Immature natural killer cell (primary cell): ENCODE measurements at regions not wholly inside any gene's neighbourhood (a gene's known extent, or its start where the extent isn't known, plus 50 kb on each side); places are given as distances from the start of the nearest gene placed in this dataset.
A peak's percentile ranks its signal among the peaks of the same experiment; 100 is the strongest.

Experiments used
- DNase-seq, 3 donors: peaks; one replicate each; pipeline ENCODE4 v3.0.0; 2022; ENCODE audit warnings: mixed read lengths in 1 of 3
- H3K27ac Mint-ChIP-seq, 6 donors: one replicate each; pipeline ENCODE4 v1.8.0; 2020; ENCODE audit warnings: mixed read lengths in 6 of 6, mild to moderate bottlenecking in 5 of 6, inconsistent platforms in 4 of 6, moderate library complexity in 3 of 6
- H3K27me3 Mint-ChIP-seq, 3 donors: one replicate each; pipeline ENCODE4 v1.8.0; 2020 to 2021; ENCODE audit warnings: low read depth in 3 of 3, mild to moderate bottlenecking in 3 of 3, mixed read lengths in 3 of 3, moderate library complexity in 3 of 3, inconsistent platforms in 1 of 3
- H3K36me3 Mint-ChIP-seq, 3 donors: one replicate each; pipeline ENCODE4 v1.8.0; 2020; ENCODE audit warnings: mixed read lengths in 3 of 3, inconsistent platforms in 2 of 3, mild to moderate bottlenecking in 2 of 3
- H3K4me1 Mint-ChIP-seq, 2 donors: one replicate each; pipeline ENCODE4 v1.8.0; 2020; ENCODE audit warnings: inconsistent platforms in 2 of 2, mild to moderate bottlenecking in 2 of 2, mixed read lengths in 2 of 2, moderate library complexity in 1 of 2
- H3K4me3 Mint-ChIP-seq, 5 donors: one replicate each; pipeline ENCODE4 v1.8.0; 2020; ENCODE audit warnings: mild to moderate bottlenecking in 5 of 5, mixed read lengths in 5 of 5, inconsistent platforms in 3 of 5, moderate library complexity in 3 of 5
- H3K9me3 Mint-ChIP-seq, 6 donors: one replicate each; pipeline ENCODE4 v1.8.0; 2020; ENCODE audit warnings: mild to moderate bottlenecking in 6 of 6, mixed read lengths in 6 of 6, inconsistent platforms in 4 of 6, moderate library complexity in 3 of 6

GRCh38 chr22:26901198-26901816, 243.9 kb downstream of the MIAT start:
- Mint-ChIP-seq H3K4me3 (peak overlapping the region in 1 of 5 donors; percentile 6), H3K9me3 (no peaks in the 10 kb centered on the region), H3K4me1 (peaks cover 20 to 22% of the 10 kb centered on the region in 2 donors), H3K27me3 (peaks cover 0 to 20% (median 3%) of the 10 kb centered on the region in 3 donors), H3K36me3 (peaks cover 0 to 4% (median 0%) of the 10 kb centered on the region in 3 donors), H3K27ac (no peak overlapping the region)
- no peak for DNase-seq

GRCh38 chr22:26902401-26903029, 245.1 kb downstream of the MIAT start:
- no peak for DNase-seq
- Mint-ChIP-seq H3K4me1 (peaks cover 20 to 22% of the 10 kb centered on the region in 2 donors), H3K9me3 (no peaks in the 10 kb centered on the region), H3K27me3 (peaks cover 0 to 15% (median 3%) of the 10 kb centered on the region in 3 donors), H3K27ac (peak overlapping the region in 2 of 6 donors; percentile 50 to 73), H3K4me3 (peak overlapping the region; percentile 83 to 92 (median 89)), H3K36me3 (peaks cover 0 to 4% (median 0%) of the 10 kb centered on the region in 3 donors)

GRCh38 chr22:26903030-26903856, 245.9 kb downstream of the MIAT start:
- H3K27me3 Mint-ChIP-seq, result peaks cover 0 to 15% (median 1%) of the 10 kb centered on the region in 3 donors
- peaks cover 20 to 22% of the 10 kb centered on the region in 2 donors for H3K4me1 Mint-ChIP-seq
- no peaks in the 10 kb centered on the region for H3K9me3 Mint-ChIP-seq
- peak overlapping the region in 5 of 6 donors; percentile 50 to 83 (median 54) for H3K27ac Mint-ChIP-seq
- peak overlapping the region; percentile 83 to 92 (median 89) for H3K4me3 Mint-ChIP-seq
- DNase-seq, result peak; percentile 3 to 22 (median 4)
- H3K36me3 Mint-ChIP-seq, result peaks cover 0 to 4% (median 4%) of the 10 kb centered on the region in 3 donors

- peak overlapping the region in 2 of 5 donors; percentile 63 to 90 for H3K4me3 Mint-ChIP-seq
- H3K4me1 Mint-ChIP-seq, result peaks cover 20 to 22% of the 10 kb centered on the region in 2 donors
- H3K36me3 Mint-ChIP-seq, result peaks cover 0 to 15% (median 14%) of the 10 kb centered on the region in 3 donors
- no peaks in the 10 kb centered on the region for H3K9me3 Mint-ChIP-seq
- peak overlapping the region in 5 of 6 donors; percentile 47 to 83 (median 56) for H3K27ac Mint-ChIP-seq
- peaks cover 0 to 11% (median 1%) of the 10 kb centered on the region in 3 donors for H3K27me3 Mint-ChIP-seq
- DNase-seq, result no peak
Measured at GRCh38 chr22:26904483-26904882, 247.1 kb downstream of the MIAT start.

GRCh38 chr22:26905076-26905475, 247.7 kb downstream of the MIAT start:
- Mint-ChIP-seq H3K27me3 (peaks cover 1 to 11% (median 1%) of the 10 kb centered on the region in 3 donors), H3K36me3 (peaks cover 0 to 17% (median 15%) of the 10 kb centered on the region in 3 donors), H3K4me1 (peaks cover 20 to 22% of the 10 kb centered on the region in 2 donors), H3K9me3 (no peaks in the 10 kb centered on the region), H3K27ac (peak overlapping the region in 4 of 6 donors; percentile 50 to 86 (median 64)), H3K4me3 (no peak overlapping the region)
- no peak for DNase-seq

GRCh38 chr22:26905640-26906039, 248.3 kb downstream of the MIAT start:
- peaks cover 0 to 17% (median 15%) of the 10 kb centered on the region in 3 donors for H3K36me3 Mint-ChIP-seq
- H3K4me1 Mint-ChIP-seq, result peaks cover 20 to 21% of the 10 kb centered on the region in 2 donors
- no peaks in the 10 kb centered on the region for H3K9me3 Mint-ChIP-seq
- DNase-seq, result no peak
- H3K4me3 Mint-ChIP-seq, result no peak overlapping the region
- H3K27me3 Mint-ChIP-seq, result peaks cover 1 to 11% (median 5%) of the 10 kb centered on the region in 3 donors
- H3K27ac Mint-ChIP-seq, result peak overlapping the region in 1 of 6 donors; percentile 9

- Mint-ChIP-seq H3K27me3 (peaks cover 1 to 9% (median 5%) of the 10 kb centered on the region in 3 donors), H3K4me3 (no peak overlapping the region), H3K9me3 (no peaks in the 10 kb centered on the region), H3K27ac (no peak overlapping the region), H3K36me3 (peaks cover 0 to 17% (median 15%) of the 10 kb centered on the region in 3 donors), H3K4me1 (peaks cover 14 to 20% of the 10 kb centered on the region in 2 donors)
- no peak for DNase-seq
Measured at GRCh38 chr22:26906464-26906863, 249.1 kb downstream of the MIAT start.

- H3K4me1 Mint-ChIP-seq, result peaks cover 13 to 20% of the 10 kb centered on the region in 2 donors
- peaks cover 0 to 17% (median 15%) of the 10 kb centered on the region in 3 donors for H3K36me3 Mint-ChIP-seq
- H3K9me3 Mint-ChIP-seq, result no peaks in the 10 kb centered on the region
- peak overlapping the region in 1 of 6 donors; percentile 35 for H3K27ac Mint-ChIP-seq
- no peak for DNase-seq
- H3K27me3 Mint-ChIP-seq, result peaks cover 1 to 9% (median 7%) of the 10 kb centered on the region in 3 donors
- no peak overlapping the region for H3K4me3 Mint-ChIP-seq
Measured at GRCh38 chr22:26907366-26907765, 250.0 kb downstream of the MIAT start.

- Mint-ChIP-seq H3K9me3 (no peaks in the 10 kb centered on the region), H3K4me1 (no peaks in the 10 kb centered on the region), H3K4me3 (no peak overlapping the region), H3K27me3 (peaks cover 2 to 7% (median 3%) of the 10 kb centered on the region in 3 donors), H3K36me3 (peaks cover 0 to 17% (median 15%) of the 10 kb centered on the region in 3 donors), H3K27ac (no peak overlapping the region)
- no peak for DNase-seq
Measured at GRCh38 chr22:26910845-26911244, 253.5 kb downstream of the MIAT start.

- no peaks in the 10 kb centered on the region for H3K4me1 Mint-ChIP-seq
- peaks cover 0 to 17% (median 15%) of the 10 kb centered on the region in 3 donors for H3K36me3 Mint-ChIP-seq
- no peaks in the 10 kb centered on the region for H3K9me3 Mint-ChIP-seq
- no peak overlapping the region for H3K4me3 Mint-ChIP-seq
- no peak overlapping the region for H3K27ac Mint-ChIP-seq
- no peak for DNase-seq
- H3K27me3 Mint-ChIP-seq, result peaks cover 2 to 7% (median 3%) of the 10 kb centered on the region in 3 donors
Measured at GRCh38 chr22:26912655-26913345, 255.4 kb downstream of the MIAT start.

- Mint-ChIP-seq H3K27me3 (peaks cover 2 to 7% (median 3%) of the 10 kb centered on the region in 3 donors), H3K9me3 (no peaks in the 10 kb centered on the region), H3K4me3 (no peak overlapping the region), H3K36me3 (peaks cover 0 to 5% (median 0%) of the 10 kb centered on the region in 3 donors), H3K27ac (no peak overlapping the region), H3K4me1 (no peaks in the 10 kb centered on the region)
- DNase-seq, result no peak
Measured at GRCh38 chr22:26914519-26915185, 257.3 kb downstream of the MIAT start.

- no peak overlapping the region for H3K4me3 Mint-ChIP-seq
- H3K27ac Mint-ChIP-seq, result no peak overlapping the region
- H3K4me1 Mint-ChIP-seq, result no peaks in the 10 kb centered on the region
- no peaks in the 10 kb centered on the region for H3K9me3 Mint-ChIP-seq
- H3K27me3 Mint-ChIP-seq, result peaks cover 0 to 4% (median 2%) of the 10 kb centered on the region in 3 donors
- peaks cover 0 to 4% (median 0%) of the 10 kb centered on the region in 3 donors for H3K36me3 Mint-ChIP-seq
- no peak for DNase-seq
Measured at GRCh38 chr22:26916236-26916635, 258.8 kb downstream of the MIAT start.
